Stimulated activated CD4-positive, alpha-beta T cell treated with anti-CD3 and anti-CD28 coated beads, TNF-alpha, amount 100 ng/mL, for 1 hour (primary cell): ENCODE measurements at regions not wholly inside any gene's neighbourhood (a gene's known extent, or its start where the extent isn't known, plus 50 kb on each side); places are given as distances from the start of the nearest gene placed in this dataset.

Source experiments
- DNase-seq, 3 donors: peaks; one replicate each; pipeline ENCODE4 v3.0.0-alpha.2; 2020; ENCODE audit warnings: low read depth in 3 of 3, low spot score in 1 of 3

DNA sequence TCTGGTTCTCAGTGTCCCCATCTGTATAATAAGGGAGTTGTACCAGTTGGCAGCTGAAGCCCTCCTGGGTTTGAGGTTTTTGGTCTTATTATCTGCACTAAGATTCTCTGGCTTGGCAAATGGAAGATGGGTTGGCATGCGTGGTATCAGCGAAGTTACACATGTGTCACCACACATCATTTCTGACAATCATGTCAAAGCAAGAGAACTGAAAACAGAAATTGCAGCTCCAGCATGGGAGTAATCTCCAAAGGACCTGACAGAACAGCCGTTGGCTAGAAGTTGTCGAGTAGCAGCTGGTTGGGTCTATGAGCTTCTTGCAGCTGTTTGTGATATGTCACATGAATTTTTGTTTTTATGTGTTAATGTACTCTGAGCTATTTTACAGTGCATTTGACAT lies 317.4 kb downstream of the SLC4A3 start:
- DNase-seq: no peak

GRCh38 chr2:219946021-219946420 lies 318.6 kb downstream of the SLC4A3 start:
- no peak for DNase-seq

- DNase-seq: no peak
Measured at GRCh38 chr2:219946529-219946928, 319.1 kb downstream of the SLC4A3 start.

DNA sequence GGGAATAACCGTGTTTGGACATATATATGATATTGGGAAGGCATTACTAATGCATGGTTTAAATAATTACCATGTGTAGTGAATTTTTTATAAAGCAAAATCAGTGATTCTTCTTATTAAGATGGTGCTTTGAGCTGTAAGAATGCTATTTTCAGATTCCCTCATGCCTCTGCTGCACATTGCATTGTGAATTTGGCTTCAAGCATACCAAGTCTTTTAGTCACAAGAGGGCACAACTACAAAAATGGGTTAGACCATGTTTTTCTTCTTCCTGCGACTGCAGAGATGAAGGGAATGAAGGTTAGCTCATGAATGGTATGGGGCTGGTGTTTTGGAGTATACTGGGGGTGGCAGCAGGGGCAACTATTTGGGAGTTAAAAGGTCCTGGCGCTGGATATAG lies 320.1 kb downstream of the SLC4A3 start:
- no peak for DNase-seq

DNA sequence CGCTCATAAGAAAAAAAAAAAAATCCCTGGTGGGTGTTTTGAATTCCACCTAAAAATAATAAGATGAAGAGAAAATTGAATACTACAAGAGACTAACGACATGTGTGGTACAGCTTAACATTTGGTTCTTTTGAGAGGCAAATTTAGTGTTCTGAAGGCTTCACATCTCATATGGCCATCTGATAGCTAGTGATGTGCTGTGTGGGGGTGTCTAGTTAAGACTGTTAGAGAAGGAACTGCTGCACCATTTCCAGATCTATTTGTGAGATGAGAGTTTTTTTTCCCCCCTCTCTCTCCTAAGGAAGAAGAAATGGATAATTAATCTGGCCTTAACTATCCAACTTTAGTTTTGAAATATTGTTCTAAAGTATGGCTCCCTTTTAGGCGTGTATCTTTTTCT lies 321.6 kb downstream of the SLC4A3 start:
- no peak for DNase-seq

GRCh38 chr2:219951099-219951498 lies 323.7 kb downstream of the SLC4A3 start:
- DNase-seq: no peak

DNA sequence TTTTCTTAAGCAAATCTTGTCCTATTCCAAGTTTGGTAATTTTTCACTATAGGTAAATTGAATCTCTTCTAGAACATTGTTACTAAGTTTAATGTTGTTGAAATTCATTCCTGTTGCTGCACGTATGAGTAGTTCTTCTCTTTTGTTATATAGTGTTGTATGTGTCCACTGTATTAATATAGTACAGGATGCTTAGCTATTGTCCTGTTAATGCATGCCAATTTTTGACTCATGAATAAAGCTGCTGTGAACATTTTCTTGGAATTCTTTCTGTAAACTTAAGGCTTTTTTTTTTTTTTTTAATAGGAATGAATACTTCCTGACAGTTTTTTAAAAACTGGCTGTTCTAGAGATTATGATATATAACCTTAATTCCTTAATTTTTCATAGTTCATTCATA lies 326.9 kb downstream of the SLC4A3 start:
- DNase-seq: no peak

GRCh38 chr2:219957820-219958219 lies 330.4 kb downstream of the SLC4A3 start:
- DNase-seq: no peak

- DNase-seq: no peak
Measured at GRCh38 chr2:219958941-219959340, 331.5 kb downstream of the SLC4A3 start.

DNA sequence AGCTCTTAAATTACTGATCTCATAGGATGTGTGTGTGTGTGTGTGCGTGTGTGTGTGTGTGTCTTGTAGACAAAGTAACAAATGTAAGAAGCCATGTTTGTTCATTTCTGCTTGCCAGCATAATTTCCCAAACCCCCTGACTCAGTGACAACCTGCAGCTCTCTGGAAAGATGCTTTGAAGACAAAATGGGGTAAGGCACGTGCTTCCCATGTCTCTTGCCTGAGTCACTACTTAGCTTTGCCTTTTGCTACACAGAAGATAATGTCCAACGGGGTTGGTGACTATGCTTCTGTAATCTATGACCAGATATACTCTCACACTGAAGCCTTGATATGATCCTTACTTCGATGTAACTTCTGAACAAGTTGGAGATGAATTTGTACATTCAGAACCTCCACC lies 332.0 kb downstream of the SLC4A3 start:
- no peak for DNase-seq

- no peak for DNase-seq
Measured at GRCh38 chr2:219961947-219962498, 334.6 kb downstream of the SLC4A3 start.

- DNase-seq: no peak
Measured at GRCh38 chr2:219962801-219963200, 335.4 kb downstream of the SLC4A3 start.

DNA sequence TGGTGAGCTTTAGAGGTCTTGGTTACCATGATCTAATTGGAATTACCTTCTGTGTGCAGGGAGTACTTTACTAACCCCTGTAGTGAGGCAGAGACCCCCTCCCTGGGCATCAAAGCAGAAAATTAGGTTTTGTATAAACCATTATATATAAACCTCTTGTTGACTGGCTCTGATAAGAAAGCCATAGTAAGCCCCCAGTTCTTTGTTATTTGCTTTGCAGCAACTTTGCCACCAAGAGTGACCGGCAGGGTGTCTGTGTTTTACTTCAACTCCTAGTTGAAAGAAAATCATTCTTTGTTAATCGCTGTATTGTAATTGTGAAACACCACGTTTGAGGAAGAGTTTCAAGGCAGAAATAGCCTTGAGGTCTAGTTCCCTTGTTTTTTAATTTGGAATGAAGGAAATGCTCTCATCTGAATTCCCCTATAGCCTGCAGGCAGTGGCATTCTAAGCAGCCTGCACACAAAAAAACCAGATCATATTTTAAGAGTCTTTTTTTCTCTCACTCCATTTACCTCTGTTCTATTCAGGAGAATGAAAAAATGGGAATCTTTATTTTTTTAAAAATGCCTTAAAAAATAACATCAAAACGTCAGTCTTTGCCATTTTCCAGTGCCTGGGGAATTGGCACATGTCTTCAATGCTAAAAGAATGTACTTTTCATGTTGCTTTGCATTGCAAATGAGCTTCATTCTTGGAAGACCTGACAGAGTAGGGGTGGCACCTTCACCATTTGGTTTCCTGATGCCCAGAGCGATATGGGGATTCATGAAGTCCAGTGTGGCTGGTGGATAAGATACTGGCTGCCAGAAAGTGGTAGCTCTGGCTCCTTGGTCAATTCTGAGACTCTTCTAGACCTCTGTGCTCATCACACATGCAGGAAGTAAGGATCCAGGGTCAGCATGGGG lies 338.1 kb downstream of the SLC4A3 start:
- no peak for DNase-seq

DNA sequence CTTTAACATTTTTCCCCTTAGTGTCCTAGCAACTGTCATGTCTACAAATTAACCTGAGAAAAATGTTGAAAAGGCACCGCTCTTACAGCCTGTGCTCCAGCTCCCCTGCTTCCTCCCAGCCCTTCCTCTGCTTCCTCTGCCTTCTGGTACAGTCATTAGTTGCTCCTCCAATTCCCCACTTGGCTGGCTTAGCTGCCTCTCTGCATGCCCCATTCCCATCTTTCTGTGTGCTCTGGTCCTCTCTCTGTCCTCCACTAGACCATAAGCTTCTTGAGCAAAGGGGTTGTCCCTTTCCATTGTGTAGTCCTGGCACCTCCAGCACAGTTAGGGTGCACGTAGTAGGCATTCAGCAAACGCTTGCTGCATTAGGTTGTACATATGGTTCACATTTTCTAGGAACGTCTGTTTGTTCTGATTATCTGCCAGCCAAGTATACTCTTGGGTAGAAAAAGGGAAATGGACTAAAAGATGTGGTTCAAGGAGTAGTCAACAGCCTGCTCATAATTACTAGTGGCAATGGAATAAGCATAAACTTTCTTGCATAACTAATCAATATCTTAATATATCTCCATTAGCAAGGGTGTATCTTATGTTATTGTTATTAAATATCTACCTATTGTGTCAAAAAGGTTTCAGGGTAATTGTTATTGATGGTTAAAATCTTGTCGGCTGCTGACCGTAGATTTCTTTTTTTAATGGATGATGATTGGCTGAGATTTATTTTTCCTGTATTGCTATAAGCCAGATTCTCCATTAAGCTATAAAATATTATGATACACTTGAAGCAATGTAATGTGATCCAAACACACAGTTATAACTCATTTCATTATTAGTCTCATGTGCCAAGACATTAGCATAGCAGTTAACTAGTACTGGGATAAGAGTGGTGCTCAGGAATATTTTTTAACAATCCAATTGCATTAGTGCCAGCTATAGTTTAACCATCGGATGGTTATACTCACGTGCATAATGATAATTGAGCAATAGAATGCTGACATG lies 340.1 kb downstream of the SLC4A3 start:
- no peak for DNase-seq

DNA sequence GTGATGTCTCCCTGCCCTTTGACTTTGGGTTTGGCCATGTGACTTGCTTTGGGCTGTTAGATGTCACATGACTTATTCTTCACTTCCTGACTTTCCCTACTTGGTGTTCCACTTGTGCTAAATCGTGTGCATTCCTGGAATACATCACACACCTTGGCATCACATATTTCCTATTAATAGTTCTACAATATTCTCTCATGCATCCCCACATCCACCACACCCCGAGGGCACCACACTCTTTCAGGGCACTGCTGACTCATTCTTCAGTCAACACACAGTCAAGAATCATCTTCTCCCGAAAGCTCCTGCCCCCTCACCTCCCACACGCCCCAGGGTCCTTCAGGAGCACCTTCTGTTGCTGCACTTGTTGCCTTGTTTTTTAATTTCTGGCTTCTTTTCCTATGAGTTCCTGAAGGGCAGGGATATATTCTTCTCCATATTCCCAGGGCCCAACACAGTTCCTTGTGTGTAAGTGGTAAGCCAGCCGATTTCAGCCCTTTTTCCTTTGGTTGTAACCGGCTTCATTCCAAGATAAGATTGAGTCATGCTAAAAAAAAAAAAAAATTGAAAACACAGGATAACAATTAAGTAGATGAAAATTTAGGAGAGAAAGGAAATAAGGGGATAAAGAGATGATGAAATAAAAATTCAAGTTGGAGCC lies 341.4 kb downstream of the SLC4A3 start:
- no peak for DNase-seq

DNA sequence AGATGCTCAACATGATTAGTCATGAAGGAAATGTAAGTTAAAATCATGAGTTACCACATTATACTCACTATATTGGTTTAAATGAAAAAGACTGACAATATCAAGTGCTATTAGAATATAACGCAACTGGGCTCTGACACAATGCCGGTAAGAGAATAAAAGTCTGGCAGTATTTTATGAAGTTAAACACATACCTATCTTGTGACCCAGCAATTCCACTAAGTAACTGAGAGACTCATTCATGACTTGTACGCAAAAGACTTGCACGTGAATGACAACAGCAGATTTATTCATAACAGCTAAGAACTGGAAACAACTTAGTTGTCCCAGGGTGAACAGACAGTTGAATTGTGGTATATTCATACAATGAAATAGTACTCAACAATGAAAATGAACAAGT lies 342.1 kb downstream of the SLC4A3 start:
- no peak for DNase-seq

DNA sequence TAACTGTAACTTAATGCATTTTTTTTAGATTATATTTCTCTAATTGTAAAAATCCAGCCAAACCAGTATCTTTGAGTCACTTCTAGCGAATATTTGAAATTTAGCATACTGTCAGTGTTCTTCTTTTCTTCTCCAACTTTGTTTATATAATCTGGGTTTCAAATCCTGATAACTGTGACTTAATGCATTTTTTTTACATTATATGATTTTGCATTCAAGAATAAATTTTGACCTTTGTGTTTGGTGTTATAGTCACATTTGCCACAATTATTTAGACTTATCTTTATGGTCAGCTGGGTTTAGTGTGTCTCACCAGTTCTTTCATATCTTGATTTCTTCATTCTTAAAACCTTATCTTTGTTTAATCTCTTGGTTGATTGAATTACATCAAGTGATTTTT lies 345.7 kb downstream of the SLC4A3 start:
- no peak for DNase-seq

- DNase-seq: no peak
Measured at GRCh38 chr2:219976871-219977270, 349.4 kb downstream of the SLC4A3 start.

- DNase-seq: no peak
Measured at GRCh38 chr2:219980638-219981037, 353.2 kb downstream of the SLC4A3 start.

DNA sequence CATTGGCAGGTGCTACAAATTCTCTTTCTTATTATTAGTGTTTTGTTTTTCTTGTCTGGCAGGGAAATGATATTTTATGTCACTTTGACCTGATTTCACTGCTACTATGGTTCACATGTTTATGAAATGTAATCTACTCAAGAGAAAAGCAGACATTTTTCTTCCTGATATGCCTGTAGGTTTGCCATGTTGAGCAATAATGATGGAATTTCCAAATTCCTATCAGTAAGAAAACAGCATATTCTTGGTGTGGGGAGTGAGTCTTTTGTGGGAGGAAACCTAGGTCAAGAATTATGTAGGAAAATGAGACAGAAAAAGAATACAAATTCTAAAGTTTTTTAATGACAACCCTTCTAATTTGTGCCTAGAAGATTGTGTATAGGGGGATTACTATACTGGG lies 356.4 kb downstream of the SLC4A3 start:
- no peak for DNase-seq

GRCh38 chr2:219985017-219985416 lies 357.6 kb downstream of the SLC4A3 start:
- no peak for DNase-seq
